Endothelial cell of hepatic sinusoid (primary cell): ENCODE measurements at regions not wholly inside any gene's neighbourhood (a gene's known extent, or its start where the extent isn't known, plus 50 kb on each side); places are given as distances from the start of the nearest gene placed in this dataset.
"Not testable (repeated sequence)": the region's sequence is repeated elsewhere in the genome, so short reads cannot be mapped to it uniquely, and the experiment has no call there.

Experiments
- in situ Hi-C: cut with HindIII; loops from 2 replicates; pipeline ENCODE4 v1.10.0; 2017; ENCODE audit warnings: low sequenced_read_pairs

DNA sequence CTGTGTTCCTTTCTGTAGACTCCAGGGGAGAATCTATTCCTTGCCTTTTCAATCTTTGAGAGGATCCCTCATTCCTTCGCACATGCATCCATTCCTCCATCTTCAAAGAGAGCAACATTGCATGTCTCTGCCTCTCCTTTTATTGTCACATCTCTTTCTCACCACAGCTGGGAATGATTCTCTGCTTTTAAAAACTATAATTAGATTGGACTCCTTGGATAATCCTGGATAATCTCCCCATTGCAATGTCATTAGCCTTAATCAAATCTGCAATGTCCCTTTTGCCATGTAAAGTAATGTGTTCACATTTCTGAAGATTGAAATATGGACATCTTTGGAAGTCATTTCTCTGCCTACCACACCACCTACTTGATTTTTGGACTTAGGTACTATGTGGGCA is 750.1 kb downstream of the COL12A1 start:
- in situ Hi-C loops = no loop called here

DNA sequence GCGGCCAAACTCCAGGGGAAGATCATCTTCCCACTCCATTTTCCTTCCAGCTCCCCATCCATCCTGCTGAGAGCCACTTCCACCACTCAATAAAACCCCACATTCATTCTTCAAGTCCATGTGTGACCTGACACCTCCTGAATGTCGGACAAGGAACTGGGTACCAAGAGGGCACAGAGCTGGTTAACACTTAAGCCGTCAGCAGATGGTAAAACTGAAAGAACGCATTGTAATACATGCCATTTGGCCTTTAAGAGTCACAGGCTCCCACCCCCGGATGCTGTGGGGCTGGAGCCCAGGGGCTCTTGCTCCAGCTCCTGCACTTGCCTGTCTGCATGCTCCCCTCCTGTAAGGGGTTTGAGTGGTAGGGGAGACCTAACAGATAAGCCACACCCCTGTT is 753.9 kb downstream of the COL12A1 start:
- in situ Hi-C loops = no loop called here

DNA sequence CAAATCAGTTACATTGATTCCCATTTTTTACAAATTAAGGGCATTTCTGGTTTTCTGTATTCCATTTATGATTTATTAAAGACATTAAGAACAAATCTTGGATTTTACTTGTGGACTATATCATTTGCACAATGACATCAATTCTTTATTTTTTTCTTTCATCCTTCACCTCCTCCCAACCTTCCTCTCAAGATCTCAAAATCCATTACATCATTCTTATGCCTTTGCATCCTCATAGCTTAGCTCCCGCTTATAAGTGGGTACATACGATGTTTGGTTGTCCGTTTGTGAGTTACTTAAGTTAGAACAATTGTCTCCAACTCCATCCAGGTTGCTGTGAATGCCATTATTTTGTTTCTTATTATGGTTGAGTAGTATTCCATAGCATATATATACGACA is 752.8 kb downstream of the CD109 start:
- in situ Hi-C loops = no loop called here

DNA sequence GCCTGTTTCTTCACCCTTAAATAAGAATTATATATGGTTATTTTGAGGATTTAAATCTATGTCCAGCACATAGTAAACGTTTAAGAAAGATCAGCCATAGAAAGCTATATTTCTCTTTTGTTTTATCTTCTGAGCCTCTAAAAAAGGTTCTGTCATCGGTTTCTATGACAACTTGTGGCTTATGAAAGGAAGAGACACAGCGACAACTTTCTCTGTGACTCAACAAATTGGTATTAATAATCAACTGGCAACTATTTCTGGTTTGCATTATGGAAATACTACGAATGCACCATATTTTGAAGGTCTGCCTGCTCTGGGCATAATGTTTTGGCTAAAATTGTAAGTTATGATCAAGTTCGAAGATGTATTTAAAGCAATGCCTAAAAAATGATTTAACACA is 751.0 kb downstream of the CD109 start:
- in situ Hi-C loops = no loop called here

DNA sequence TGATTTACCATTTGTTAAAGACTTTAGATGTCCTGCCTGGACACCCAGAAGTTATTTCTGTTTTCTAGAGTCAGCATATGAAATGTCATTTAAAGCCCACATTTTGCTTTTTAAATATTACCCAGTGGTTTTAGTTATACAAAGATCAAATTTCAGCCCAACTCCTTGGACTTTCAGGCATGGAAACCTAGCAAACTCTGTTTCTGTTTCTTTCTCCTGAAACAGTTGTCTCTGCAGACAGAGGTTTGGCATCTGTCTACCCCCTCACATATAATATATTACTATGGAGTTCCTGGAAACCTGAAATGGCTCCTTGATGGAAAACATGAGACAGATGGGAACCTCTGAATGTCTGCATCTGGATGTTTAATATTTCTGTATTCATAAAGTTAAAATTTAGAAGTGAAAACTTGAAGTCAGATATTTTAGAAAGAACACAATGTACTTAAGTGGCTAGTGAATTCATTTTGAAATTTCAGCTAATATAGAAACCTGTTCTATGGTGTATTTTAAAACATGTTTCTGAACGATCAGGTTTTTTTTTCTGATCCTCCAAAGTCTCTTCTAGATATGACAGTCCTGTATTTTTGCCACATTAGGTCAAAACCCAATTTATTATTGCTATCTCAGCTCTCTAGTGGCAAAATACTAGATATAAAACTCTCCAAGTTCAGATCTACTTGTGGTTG is 743.3 kb downstream of the CD109 start:
- in situ Hi-C loops = no loop called here

DNA sequence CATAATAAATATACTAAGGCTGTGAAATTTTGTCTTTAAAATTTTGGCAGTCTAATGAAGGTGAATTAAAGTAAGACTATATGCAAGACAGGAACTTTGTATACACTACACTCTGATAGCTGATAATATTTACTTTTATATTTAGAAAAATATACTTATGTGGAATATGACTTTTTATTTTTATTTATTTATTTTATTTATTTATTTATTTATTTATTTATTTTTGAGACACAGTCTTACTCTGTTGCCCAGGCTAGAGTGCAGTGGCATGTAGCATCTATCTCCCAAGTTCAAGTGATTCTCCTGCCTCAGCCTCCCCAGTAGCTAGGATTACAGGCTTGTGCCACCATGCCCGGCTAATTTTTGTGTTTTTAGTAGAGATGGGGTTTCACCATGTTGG is 742.4 kb downstream of the CD109 start:
- in situ Hi-C loops = not testable (repeated sequence)

DNA sequence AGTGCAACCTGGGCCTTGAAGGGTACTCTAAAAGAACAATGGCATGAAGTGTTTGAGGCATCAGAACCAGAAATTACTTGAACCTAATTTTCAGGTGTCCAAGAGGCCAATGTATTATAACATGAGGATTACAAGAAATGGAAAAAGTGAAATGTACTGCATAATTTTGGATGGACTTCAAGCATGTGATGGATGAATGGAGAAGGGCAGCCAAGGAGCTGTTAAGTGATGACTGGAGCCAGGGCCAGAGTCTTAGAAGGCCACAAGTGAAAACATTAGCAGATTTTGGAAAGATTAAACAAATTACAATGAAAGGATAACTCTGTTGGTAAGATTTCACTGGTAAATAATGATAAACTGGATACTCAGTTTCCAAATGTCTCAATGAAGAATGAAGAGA is 738.2 kb downstream of the CD109 start:
- in situ Hi-C loops = no loop called here

DNA sequence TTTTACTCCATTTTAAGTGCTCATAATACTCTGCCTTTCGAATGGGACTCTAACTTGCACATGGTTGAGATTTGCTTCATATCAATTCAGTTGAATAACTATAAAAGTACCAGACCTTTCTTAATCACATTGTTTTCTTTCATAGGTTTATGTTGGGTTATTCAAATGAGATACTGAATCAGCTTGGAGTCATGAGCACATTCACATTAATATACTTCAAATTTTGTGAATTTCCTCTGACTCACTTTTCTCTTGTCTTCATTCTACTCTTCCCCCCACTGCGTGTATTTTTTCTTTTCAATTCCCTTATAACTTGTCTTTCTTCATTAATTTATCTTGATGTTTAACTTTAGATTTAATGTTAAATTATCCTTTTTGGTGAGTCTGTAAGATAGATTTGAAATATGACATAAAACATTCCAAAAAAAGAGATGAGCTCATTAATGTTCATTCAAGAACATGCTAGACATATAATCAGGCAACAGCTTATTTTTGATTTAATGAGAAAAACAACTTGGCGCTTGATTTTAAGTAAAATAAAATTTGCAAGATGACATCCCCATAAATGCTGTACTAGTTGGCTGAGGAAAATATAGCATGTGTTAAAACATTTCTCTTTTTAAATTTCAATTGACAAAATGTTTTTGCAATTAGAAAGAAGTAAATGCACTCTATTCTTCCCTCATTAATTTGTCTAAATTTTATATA is 736.0 kb downstream of the CD109 start:
- in situ Hi-C loops = no loop called here

DNA sequence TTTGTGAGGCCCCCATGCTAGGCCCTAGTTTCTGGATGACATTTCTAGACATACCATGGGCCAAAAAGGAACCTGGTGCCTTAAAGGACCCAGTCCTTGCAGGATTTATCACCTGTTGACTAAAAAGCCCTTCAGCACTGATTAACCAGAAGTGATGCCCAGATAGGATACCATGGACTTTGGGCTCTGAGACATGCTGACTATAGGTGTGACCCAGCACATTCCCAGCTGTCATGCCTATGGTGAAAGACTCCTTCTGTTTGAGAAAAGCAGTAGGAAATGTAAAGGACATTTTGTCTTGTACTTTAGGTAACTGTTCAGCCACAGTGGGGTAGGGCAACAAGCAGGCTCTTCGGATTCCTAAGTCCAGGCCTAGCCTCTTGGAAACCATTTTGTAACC is 724.2 kb downstream of the CD109 start:
- in situ Hi-C loops = loop anchor here (25.0 kb wide), 1 partner anchor 467 kb away; no protein-coding TSS in a partner anchor

DNA sequence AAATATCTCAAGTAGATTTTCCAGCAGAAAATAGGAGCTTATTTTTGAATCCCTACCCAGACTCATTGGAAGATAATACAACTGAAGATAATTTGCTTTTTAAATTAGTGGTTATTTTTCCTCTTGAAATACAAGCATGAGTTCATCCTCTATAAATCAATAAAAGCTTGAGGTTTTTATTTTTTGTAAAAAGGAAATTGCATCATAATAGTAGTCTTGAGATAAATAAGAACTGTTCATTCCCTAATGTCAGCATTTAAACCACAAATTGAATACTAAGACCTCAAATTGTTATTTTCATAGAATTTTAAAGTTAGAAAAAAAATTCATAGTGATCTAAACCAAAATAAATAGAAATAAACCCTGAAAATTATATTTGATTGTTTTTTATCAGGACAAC is 719.1 kb downstream of the CD109 start:
- in situ Hi-C loops = loop anchor here (25.0 kb wide), 1 partner anchor 472 kb away; no protein-coding TSS in a partner anchor

DNA sequence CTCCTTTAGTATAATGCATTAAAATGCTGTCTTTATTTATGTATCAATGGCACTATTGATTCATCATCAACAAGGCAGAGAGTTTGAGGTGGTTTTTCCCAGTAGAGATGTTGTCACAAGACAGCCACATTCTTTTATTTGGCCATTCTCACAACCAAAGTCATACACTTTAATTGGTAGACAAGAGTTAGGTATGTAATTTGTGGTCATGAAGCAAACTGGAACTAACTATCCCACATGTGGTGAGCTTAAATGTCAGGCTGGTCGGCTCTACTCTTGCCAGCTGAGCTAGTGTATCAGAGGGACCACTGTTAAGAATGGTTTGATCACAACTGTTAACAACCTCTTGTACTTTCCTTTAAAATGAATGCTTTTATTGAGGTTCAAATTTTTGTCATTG is 714.6 kb downstream of the CD109 start:
- in situ Hi-C loops = loop anchor here (25.0 kb wide), 1 partner anchor 477 kb away; no protein-coding TSS in a partner anchor

DNA sequence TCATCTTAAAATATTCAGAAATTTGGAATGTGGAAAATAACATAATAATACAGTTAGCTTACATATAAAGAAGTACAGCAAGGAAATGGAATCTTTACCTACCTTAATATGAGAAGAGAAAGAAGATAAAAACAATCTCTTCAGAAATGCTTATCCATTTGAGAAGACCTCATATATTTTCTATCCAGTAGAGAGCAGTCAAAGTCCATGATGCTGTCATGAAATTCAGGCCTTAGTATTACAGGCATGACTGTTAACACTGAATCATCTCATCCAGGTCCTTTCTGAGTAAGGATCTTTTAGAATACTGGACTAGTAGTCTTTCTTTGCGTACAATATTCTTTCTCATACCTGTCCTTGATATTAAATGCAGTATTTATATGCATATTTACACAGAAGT is 713.4 kb downstream of the CD109 start:
- in situ Hi-C loops = loop anchor here (25.0 kb wide), 1 partner anchor 478 kb away; no protein-coding TSS in a partner anchor

DNA sequence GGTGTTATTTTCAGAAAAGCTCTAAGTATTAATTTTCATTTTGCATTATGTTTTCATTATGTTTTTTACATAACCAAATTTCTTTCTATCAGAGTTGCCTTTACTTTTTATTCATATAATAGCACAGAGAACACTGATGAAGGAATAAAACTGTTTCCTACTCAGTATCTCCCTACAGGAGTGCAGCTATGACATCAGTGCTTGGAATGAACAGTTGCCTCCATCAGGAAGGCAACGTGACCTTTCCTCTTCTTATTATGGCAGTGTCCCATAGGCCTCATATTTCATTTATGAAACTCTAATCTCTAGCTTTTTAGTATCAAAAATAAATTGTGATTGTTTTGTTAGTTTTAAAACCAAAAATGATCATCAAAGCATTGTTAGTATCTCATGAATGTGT is 712.8 kb downstream of the CD109 start:
- in situ Hi-C loops = loop anchor here (25.0 kb wide), 1 partner anchor 478 kb away; no protein-coding TSS in a partner anchor

DNA sequence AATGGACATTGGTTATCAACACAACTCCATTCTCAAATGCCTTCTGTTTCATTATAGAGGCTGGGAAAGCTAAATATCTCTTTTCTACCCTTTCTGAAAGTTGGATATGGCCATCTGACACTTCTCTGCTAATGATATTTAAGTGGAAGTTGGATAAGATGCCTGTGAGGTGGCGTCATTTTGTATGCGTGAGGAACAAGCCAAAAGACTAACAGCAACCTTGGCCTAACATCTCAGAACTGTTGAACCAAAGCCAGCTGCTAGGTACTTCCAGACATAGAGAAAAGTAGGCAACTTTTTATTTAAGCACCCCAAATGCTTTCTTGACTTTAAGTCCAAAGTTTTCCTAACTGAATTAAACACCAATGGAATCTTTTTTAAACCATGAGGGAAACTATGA is 708.4 kb downstream of the CD109 start:
- in situ Hi-C loops = loop anchor here (25.0 kb wide), 1 partner anchor 483 kb away; no protein-coding TSS in a partner anchor

DNA sequence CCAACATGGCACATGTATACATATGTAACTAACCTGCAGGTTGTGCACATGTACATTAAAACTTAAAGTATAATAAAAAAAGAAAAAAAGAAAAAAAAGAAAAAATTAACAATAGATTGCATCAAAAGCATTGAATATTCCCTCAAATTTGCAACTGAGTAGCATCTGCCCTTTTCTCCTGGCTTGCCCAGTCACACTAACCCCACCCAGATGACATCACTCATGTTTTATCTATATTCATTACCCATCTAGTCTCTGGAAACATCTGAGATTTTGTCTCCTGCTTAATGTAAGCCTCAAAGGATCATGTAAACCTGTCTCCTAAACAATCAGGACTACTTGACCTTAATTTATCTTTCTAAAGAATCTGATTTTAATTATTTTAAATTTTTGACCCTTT is 706.8 kb downstream of the CD109 start:
- in situ Hi-C loops = loop anchor here (25.0 kb wide), 1 partner anchor 485 kb away; no protein-coding TSS in a partner anchor

DNA sequence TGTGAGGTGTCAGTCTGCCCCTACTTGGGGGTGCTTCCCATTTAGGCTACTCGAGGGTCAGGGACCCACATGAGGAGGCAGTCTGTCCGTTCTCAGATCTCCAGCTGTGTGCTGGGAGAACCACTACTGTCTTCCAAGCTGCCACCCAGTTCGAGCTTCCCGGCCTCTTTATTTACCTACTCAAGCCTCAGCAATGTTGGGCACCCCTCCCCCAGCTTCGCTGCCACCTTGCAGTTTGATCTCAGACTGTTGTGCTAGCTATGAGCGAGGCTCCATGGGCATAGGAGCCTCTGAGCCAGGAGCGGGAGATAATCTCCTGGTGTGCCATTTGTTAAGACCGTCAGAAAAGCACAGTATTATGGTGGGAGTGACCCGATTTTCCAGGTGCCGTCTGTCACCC is 682.4 kb downstream of the CD109 start:
- in situ Hi-C loops = not testable (repeated sequence)

DNA sequence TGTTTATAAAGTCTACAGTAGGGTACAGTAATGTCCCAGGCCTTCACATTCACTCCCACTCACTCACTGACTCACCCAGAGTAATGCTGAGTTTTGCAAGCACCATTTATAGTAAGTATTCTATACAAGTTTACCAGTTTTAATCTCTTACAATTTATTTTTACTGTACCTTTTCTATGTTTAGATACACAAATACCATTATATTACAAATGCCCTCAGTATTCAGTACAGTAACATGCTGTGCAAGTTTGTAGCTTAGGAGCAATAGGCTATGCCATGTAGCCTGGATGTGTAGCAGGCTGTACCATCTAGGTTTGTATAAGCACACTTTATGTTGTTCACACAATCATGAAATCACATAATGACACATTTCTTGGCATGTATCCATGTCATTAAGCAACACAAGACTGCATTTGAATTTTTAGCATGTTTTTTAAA is 673.6 kb downstream of the CD109 start:
- in situ Hi-C loops = no loop called here

DNA sequence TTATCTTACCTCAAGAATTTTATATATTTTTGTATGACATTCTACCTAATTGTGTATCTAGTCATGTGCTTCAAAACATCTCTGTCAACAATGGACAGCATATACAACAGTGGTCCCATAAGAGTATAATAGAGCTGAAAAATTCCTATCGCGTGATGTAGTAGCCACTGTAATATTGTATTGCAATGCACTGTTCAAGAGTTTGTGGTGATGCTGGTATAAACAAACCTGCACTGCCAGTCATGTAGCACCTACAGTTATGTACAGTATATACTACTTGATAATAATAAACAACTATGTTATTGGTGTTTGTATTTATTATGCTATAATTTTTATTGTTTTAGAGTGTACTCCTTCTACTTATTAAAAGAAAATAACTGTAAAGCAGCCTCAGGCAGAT is 672.7 kb downstream of the CD109 start:
- in situ Hi-C loops = no loop called here

DNA sequence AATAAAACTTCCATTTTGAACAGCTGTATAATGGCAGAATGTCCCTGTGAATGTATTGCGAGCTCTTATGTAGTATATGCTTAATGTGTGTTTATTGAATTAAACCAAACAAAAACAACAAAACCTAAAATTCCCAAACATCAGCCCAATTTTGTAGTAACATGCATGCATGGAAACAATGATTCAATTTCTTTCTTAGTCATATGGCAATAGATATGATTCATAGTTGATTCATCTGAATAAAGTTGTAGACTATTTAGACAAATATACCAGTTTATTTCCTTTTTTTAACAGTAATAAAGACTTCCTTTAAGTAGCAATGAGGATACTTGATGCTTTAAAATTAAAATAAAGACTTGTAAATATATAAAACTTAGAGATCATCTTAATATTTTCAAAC is 670.6 kb downstream of the CD109 start:
- in situ Hi-C loops = no loop called here

DNA sequence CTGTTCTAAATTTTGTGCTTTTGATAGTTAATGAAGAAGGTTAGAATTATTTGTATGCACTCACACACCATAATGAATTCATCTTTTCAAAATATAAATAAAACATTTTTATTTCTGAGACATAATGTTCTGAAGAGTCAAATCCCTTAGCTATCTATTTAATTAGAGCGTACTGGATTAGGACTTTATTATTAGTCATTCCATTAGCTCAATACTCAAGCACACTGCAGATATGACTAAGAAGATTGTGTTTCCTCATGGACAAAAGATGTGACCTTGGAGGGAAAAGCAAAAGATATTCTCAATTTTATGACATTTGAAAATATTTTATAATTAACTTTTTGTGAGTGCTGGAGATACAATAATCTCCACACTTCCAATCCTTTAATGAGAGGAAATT is 666.4 kb downstream of the CD109 start:
- in situ Hi-C loops = no loop called here

DNA sequence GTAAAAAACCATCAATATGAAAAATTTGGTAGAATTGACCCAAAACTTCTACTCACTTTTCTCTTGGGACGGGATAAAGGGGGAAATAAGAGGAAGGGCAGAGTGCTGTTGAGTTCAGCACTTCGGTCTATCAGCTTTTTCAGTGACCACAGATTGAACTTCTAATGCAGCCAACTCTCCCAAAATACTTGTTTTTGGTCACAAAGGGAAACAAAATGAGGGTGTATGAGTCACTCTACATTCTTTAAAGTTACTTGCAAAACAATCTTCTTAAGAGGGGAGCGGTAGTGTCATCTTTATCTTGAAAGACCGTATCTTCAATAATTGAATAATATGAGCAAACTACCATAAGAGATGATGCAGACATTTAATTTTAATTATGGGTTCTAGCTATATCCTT is 661.3 kb downstream of the CD109 start:
- in situ Hi-C loops = no loop called here

DNA sequence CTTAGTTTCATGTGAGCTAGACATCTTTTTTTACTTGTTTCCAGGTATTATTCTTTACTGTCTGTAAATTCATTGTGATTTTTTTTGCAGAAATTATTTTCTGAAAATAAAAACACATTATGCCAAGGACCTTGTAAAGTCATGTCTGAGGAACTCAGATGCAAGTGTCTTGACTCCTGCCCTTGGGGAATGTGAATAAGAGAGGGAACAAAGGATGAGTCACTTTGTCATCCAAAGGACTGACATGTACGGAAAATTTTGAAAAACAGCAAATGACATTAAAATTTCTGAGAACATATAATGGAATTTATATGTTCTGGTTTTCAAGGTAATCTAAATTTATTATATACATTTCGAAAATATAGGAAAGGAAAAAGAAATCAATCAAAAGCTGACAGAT is 660.4 kb downstream of the CD109 start:
- in situ Hi-C loops = no loop called here
